ENCODE measurements at regions not wholly inside any gene's neighbourhood (a gene's known extent, or its start where the extent isn't known, plus 50 kb on each side); places are given as distances from the start of the nearest gene placed in this dataset.
"Not testable (repeated sequence)": the region's sequence is repeated elsewhere in the genome, so short reads cannot be mapped to it uniquely, and the experiment has no call there.

DNA sequence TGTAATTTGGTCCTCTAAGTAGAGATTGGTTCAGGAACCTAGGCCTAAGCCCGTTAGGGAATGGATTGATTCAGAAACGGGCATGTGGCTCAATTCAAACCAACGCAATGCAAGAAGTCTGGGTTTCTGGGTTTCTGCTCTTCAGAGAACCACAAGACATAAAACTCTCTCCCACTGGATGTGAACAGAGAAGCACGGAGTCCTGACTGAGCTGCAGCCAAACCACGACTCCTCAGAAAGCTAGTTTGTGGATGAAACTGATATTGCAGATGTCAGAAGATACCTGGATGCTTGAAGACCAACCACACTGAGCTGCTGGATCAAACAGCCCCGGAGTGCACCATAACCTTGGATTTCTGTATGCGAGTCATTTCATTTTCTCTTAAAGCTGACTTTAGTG, 50.0 kb downstream of the SOD2 start:
- no peak for DNase-seq

DNA sequence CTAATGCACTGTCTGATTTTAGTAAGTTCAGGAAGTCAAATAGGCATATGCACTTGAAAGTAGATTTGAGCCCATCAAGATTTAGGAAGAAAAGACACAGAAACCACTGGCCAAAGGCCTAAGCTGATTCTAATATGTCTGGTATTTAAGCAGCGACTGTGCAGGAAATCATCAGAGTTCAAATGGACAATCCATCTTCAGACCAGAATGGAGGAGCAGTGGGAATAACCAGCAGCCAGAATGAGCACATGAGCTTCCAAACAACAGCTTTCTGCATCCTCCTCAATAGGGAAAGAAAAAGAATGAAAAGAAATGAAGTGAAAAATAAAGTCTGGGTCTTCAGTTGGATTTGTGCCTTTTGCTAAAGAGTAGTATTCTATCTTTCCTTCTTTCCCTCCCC, 50.6 kb downstream of the SOD2 start:
- DNase-seq = no peak

DNA sequence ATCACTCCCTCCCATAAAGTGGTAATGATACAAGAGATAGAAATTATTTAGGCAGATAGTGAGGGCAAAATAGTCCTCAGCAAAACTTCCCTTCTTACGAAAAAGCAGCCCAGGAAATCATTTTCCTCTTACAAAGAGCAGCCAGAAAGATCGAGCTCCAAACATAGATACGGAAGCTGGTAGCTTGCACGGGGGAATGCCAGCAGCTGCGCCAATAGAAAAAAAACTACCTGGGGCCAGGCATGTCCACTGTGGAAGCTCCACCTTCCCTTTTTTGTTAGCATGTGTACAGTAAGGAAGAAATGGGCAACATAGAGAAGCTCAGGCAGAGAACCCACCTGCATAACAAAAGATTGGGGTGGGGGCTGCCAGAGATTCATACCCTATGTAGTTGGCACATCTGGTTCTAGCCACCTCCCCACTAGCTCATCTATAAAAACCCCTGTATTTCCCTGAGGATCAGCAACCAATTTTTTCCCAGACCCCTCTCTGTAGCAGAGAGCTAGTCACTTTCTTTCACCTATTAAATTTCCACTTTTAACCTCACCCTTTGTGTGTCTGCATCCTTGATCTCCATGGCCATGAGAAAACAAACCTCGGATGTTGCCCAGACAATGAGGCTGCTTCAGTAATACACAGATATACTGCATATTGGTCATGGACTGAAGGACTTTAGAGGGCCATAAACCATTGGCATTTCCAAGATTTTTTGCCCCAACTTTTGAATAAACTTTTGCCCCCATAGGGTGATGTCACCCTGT, 52.1 kb downstream of the SOD2 start:
- DNase-seq = no peak

DNA sequence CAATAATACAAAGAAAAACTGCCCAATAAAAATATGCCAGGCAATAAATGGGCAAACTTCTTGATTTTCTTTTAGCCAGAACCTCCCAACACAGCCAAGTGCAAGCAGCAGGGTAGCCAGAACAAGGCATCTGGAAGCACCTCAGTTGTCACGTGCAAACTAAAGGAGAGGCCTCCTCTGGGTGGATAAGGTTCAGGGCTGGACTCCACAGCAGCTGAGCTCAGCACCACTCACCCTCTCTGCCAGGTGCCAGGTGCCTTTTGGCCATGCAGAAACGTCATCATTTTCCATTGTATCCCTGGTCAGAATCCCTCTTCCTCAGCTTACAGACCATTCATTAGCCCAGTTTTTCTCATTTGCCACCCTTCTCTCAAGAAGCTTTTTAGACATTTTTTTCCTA, 52.7 kb downstream of the SOD2 start:
- no peak for DNase-seq

DNA sequence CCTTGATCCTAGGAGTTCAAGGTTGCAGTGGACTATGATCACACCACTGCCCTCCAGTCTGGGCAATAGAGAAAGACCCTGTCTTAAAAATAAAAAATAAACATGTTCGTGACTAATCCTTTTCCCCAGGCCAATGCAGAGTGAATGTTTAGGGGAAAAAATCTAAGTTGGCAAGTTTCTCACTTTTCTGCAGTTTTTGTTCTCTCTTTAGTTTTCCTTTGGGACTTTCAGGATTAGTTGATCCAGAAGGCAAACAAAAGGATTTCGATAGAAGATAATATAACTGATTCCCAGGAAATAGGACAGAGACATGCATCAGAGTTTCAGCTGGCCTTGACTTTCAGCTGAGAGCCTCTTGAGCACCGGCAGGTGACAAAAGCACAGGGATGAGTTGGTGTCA, 53.3 kb downstream of the SOD2 start:
- DNase-seq = no peak

DNA sequence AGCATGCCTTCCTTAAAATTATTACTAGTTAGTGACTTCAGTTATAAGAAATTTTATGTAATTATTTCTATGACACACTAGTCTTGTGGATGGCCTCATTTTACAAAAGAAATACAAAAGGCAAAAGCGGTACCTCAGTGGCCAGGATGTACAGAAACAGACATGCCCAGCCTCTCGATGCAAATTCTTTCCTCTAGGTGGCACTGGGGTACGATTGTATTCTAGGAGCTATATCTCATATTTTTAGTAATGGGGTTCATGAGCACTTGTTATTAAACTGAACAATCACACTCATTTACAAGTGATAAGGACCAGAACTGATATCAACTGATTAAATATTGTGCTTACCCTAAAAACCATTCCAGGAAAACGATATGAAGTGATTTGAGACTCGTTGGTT, 59.8 kb downstream of the SOD2 start:
- DNase-seq = no peak

DNA sequence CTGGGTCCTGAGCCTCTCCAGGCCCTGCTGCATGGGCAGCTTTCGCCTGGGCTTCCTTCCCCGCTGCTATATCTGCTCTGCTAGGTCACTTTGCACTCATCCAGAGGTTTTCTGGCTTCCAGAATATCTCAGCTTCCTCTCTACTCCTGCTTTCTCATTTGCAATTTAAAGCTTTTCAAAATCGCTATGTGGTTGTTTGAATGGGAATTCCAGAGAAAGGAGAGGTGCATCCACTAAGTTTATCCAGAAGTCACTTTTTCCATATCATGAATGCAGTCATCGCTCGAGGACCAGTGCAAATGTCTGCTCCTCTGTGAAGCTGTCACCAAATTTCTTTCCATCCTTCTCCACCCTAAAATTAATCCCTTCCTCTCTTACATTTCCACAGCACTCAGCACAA, 61.2 kb downstream of the SOD2 start:
- DNase-seq = no peak

DNA sequence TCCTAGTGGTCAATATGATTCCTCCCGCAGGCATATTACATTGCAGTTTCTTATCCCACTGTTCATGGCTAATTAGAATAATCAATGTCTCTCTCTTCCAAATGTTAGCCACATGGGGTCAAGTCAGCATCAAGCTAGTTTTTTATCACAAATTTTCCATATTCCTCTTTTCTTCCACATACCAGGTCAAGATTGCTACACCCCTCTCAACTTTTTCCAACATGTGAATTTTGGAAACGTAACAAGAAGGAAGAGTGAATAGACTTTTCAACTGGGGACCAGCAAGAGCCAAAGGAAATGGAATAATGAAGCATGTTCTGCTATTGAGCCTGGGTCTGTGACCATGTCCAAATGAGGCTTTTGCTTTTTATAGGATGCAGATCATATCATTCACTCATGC, 65.1 kb downstream of the SOD2 start:
- DNase-seq = no peak

DNA sequence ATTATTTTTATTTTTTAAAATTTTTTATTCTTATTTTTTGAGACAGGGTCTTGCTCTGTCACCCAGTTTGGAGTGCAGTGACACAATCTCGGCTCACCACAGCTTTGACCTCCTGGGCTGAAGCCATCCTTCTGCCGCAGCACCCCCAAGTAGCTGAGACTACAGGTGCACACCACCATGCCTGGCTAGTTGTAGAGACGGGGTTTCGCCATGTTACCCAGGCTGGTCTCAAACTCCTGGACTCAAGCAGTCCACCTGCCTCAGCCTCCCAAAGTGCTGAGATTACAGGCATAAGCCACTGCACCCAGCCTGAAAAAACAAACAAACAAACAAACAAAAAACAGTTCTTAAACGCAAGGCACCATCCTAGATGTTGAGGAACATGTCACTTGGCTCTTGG, 66.5 kb downstream of the SOD2 start:
- DNase-seq = not testable (repeated sequence)

DNA sequence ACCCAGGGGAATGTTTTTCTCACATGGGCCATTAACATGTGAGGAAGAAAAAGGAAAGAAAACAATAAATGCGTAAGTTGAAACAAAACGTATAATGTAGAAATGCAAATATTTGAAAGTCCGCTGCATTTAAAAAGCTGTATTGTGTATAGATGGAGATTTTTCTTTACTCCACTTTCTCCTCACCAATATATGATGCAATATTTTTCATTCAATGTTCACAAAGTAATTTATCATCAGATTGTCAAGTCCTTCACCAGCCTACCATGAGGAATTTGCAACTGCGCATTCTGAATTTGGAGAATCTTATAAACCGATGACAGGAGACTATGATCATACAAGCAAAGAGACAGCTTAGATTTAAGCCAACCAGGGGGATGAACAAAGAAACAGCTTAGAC, 69.9 kb downstream of the SOD2 start:
- DNase-seq = no peak

DNA sequence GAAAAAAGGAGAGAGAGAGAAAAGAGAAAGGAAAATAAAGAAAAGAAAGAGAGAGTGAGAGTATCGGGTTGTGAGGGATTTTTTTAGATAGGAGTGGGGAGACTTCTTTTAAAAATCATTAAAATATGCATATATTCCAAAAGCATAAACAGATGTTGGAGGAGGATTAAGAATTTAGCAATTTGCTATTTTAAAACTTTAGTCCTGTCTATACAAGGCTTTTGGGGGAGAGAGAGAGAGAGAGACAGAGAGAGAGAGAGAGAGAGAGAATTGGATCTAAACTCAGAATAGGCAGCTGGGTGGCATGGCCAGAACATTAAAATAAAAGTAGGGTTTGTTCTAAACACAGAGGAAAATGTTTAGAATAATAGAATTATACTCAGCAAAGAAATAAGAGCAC, 72.1 kb downstream of the SOD2 start:
- no peak for DNase-seq

DNA sequence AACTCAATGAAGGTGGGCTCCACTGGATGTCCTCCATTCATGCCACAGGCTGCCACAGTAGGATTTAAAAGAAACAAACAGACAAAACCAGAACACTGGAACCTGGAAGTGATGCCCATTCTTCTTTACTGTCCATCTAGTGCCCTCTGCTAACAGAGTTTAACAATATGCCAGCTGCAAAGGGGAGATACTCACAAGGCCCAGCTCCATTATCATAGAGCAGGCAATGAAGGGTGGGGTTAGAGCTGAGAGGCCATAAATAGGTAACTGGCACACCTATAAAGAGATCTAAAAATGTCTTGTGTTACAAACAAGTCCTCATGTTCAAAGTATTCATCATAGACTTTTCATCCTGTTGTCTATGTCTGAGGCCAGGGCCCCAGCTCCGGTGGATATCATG, 75.6 kb downstream of the SOD2 start:
- DNase-seq = no peak

DNA sequence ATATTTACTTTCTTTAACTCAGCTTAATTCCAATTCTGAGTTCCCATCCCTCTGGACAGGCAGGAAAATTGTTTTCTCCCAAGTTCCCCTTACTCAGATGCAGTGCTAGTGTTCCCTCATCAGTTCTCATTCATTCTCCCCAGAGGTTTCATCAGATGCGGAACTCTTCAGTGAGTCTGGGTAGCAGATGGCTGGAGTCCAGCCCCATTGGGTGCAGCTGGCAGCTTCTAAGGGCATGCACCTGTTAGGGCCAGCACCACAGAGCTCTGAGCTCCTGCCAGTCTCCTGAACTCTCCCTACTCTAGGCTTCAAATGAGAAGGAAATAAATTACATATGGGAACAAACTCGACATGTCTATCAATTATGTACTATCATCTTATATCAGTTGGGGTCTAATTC, 76.6 kb downstream of the SOD2 start:
- DNase-seq = no peak

DNA sequence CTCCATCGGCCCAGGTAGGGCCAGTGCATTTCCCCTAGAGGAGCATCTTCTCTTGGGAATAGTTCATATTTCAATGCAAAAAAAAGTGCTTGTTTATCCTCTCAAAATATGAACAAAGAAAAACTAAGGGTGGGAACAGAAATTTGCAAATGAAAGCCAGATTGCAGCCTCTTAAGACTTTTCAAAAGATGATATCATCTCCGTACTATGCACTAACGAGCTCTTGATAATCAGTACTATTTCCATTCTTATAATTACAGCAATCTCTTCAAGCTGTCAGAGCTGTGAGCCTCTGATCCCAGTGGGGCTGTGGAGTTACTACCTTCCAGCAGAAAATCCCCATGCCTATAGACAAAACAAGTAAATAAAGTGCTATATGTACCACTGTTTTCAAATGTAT, 77.1 kb downstream of the SOD2 start:
- no peak for DNase-seq

DNA sequence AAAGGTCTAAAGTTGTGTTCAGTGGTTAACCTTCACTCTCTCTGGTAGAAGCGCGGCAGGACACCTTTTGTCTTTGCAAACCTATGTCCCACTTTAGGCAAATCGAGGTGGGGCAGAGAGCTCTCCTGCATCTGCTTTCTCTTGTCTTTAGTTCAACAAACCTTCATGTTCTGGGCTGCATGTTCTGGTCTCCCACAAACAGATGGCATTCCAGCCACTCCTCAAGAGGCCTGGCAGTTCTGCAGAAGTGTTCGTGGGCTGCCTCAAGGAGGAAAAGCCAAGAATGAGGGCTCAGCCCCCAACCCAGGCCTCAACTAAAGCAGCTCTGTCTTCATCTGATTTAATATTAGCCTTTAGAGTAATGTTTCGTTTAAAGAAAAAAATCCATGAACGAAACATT, 82.2 kb downstream of the SOD2 start:
- no peak for DNase-seq

DNA sequence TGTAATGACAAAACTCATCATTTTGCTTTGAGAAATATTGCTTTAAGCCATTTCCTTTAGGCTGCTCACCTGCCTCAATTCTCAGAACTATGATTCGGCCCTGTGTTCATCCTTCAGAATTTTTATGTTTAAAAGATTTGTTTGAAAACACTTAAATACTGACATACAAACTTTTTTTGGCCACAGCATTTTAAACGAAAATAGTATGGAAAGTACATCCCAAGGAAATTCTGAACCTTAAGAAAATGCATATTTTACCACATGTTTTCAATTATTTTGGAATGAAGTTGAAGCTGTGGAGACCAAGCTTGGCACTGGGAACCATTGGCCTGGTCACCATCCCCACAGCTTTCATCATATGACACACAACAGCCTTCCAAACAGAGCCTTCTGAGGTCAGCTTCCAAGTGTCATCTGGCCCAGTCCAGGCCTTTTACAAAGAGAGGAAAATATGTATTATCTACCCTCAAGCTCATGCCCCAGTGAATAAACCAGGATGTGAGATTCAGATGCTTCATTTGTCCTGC, 83.3 kb downstream of the SOD2 start:
- no peak for DNase-seq

DNA sequence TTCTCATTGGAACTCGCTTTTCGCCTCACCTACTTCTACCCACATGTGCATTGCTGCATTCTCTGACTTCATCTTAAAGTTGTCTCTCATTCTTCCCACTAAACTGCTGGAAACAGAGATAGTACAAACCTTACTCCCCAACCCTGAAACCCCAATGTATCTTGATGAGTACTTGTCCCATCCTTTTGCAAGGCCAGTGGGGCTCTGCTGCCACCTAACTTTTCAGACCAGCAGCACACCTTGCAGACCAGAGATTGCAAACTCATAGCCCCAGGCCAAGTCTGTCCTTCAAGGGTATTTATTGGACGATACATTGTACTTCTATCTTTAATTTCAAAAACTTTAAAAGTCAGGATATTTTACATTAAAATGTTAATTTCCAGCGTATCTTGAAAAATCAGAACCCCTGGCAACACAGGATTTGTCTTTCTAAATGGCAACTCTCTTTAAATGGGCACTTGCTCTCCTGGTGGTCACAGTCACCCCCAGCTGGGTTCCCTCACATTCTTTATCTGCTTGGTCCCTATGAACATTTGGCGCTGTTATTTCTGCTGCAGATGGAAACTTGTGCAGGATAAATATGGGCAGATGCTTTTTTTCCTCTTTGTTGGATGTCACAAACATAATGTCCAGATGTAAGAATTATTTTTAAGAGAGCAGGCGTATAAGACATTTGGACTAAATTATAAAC, 83.9 kb downstream of the SOD2 start:
- DNase-seq = no peak

DNA sequence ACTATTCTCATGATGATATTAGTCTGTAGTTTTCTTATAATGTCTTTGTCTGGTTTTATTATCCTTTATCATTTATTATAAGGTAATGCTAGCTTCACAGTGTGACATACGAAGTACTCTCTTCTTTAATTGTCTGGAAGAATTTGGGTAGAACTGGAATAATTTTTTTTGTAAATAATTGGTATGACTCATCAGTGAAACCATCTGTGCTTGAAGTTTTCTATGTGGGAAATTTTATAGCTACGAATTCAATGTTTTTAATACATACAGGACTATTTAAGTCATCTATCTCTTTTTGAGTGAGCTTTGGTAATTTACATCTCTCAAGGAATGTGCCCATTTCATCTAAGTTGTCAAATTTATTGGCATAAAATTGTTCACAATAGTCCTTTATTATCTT, 86.3 kb downstream of the SOD2 start:
- DNase-seq = no peak

DNA sequence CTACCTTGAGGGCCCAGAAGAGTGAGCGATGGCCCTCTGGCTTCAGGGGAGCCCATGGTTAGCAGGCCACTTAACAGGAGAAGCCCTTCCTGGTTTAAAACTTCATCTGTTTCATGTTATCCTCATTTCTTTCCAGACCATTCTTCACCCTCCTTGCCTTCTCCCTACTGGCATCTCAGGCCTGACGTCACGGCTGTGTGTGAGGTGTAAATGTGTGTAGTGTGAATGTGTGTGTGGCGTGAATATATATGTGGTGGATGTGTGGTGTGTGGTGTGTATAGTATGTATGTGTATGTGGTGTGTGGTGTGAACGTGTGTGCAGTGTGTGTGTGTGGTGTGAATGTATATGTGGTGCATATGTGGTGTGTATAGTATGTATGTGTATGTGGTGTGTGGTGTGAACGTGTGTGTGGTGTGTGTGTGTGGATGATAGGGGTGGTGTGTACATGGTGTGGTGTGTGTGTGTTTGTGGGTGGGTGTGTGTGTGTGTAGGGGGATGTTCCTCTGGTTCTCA, 88.5 kb downstream of the SOD2 start:
- no peak for DNase-seq

DNA sequence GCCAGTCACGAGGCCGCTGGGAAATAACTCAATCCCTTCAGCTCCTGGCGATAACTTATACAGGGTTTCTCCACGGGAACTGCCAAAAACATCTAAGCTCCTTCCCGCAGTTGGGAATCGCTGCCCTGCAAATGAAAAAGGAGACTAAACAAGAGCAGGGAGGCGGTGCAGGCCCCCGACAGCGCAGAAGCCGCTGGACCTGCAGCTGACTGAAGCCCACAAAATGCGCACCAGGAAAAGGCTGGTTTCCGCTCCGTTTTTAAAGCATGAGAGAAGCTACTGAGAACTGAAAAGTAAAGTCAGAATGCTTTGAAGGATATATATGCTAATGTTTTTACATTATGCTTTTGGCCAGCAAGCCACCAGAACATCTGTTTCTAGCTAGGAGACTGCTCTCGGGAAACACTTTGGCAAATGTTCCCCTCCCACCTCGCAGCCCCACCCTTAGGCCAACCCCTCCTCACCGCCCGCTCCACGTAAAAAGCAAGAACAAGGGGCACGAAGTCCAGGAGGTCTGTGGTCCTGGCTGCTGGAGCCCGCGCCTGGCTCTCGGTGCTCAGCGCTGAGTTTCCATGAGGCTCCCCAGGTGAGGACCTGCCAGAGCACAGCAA, 90.5 kb downstream of the SOD2 start:
- no peak for DNase-seq

DNA sequence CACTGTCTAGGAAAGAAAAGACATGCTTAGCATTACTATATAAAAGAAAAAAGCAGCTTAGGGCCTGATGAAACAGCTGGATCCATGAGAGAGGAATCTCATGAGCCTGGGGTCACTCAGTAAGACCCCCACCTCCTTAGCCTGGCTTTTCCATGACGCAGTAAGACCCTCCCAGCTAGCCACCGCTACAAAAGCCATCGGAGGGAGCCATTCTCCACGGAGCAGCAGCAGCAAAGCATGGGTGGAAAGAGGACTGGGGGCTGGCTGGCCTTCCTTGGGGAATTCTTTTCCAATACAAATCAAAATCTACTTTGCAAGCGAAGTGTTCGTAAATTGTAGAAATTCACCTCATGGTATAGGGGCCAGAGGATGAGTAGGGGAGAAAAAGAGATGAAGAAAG, 91.8 kb downstream of the SOD2 start:
- no peak for DNase-seq

DNA sequence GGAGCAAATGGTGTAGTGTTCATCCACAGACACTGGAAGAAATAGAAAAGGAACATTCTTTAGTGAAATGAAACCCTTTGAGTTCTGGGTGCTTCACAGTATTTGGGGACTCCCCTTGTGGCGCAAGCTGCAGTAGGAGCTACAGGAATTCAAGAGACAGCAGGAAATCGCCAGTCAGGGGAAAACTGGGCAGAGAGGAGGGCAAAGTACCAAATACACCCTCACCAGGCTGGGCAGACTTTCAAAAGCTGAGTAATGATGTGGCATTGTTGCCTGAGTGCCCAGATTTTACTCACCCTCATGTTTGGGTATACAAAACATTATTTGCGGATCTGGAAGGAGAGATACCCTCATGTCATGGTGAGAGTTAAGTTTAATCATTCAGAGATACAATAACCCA, 97.9 kb downstream of the SOD2 start:
- DNase-seq = peak in 1 of 2 donors; percentile 33

DNA sequence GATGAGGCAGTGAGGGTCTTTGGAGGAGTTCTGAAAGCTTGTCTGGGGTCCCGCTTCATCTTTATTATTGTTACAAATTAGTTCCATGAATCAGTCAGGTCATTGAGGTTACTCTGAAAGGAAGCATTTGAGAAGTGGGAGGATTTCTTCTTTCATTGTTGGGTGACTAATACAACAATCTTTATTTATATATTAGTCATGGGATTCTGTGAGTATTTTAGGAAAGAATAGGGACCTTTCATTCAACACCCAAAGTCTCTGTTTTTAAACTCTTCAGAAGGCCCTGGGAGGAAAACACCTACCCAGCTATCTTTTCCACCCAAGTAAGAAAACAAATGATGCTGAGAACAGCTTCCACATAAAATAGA, 98.3 kb downstream of the SOD2 start:
- no peak for DNase-seq
